Esophagus squamous epithelium (tissue), 5 donors: ENCODE measurements at regions not wholly inside any gene's neighbourhood (a gene's known extent, or its start where the extent isn't known, plus 50 kb on each side); places are given as distances from the start of the nearest gene placed in this dataset.
"Not testable (repeated sequence)": the region's sequence is repeated elsewhere in the genome, so short reads cannot be mapped to it uniquely, and the experiment has no call there.

Experiments used
- DNase-seq: peaks from one replicate; lab custom pipeline; 2025; lab: John Stamatoyannopoulos, UW
- H3K27ac ChIP-seq, 4 donors: fragments of 200-600 bp; sonication (generic); one replicate each; pipeline ENCODE4 v1.5.1; 2016 to 2019; ENCODE audit warnings: mild to moderate bottlenecking in 1 of 4
- H3K27me3 ChIP-seq, 4 donors: fragments of 200-600 bp; sonication (generic); 1 replicate in 3 of 4; 2 replicates in 1 of 4; pipeline versions ENCODE4 v1.5.1 to v1.6.0; 2017 to 2021; ENCODE audit warnings: antibody characterized with exemption in 1 of 4
- H3K36me3 ChIP-seq, 3 donors: fragments of 200-600 bp; sonication (generic); one replicate each; pipeline ENCODE4 v1.5.1; 2016 to 2019
- H3K4me1 ChIP-seq, 3 donors: fragments of 200-600 bp; sonication (generic); one replicate each; pipeline ENCODE4 v1.5.1; 2017 to 2019
- H3K4me3 ChIP-seq, 4 donors: fragments of 200-600 bp; sonication (generic); 1 replicate in 3 of 4; 2 replicates in 1 of 4; pipeline ENCODE4 v1.5.1; 2016 to 2019; ENCODE audit warnings: mild to moderate bottlenecking in 2 of 4, moderate library complexity in 1 of 4
- H3K9me3 ChIP-seq, 3 donors: fragments of 200-600 bp; sonication (generic); one replicate each; pipeline ENCODE4 v1.5.1; 2016 to 2019
- POLR2A ChIP-seq, 4 donors: fragments of 450-650 bp; IDR thresholded peaks; one replicate each; pipeline ENCODE4 v1.6.1; 2017; ENCODE audit warnings: antibody characterized with exemption in 4 of 4, mild to moderate bottlenecking in 4 of 4, moderate library complexity in 3 of 4
- WGBS, 2 donors: methylation state at CpG; one replicate each; pipeline ENCODE4 v1.1.5; 2018; 5-methylcytosine and 5-hydroxymethylcytosine counted together
- intact Hi-C: fragments of 100-400 bp; cut with DNase I; formaldehyde crosslinking; loops from one replicate; pipeline ENCODE4 v1.15.0; 2022
- TF ChIP-seq, protein P1 (sequence below), 6 experiments: fragments of 450-650 bp in 4 of 6; fragments of 200-600 bp in 2 of 6; sonication (generic) in 2 of 6; IDR thresholded peaks; one replicate each; pipeline ENCODE4 v1.5.1; 2016 to 2019; ENCODE audit warnings: antibody characterized with exemption in 6 of 6, mild to moderate bottlenecking in 4 of 6, moderate library complexity in 4 of 6
- donor health status: DM: yes; HTN: yes; CAD: no.

DNA sequence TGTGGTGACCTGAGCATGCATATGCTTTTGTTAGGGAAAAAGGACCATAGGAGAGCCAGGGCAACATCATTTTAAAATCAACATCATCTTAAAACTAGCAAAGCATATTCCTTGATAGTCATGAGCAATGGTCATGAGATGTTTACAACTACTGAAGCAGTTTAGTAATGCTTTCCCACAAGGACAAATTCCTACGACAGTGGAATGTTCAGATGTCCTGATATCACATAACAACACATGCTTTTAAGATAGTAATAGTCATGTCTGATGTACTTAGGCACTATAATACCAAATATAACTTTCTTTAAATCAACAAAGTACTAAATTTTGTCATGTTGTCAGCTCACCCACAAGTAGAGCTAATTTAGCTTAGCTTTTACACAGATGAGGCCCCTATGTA, 370.3 kb downstream of the HTR1B start:
- Histone ChIP-seq H3K36me3 (no peaks in the 10 kb centered on the region), H3K27ac (no peak overlapping the region), H3K27me3 (no peaks in the 10 kb centered on the region), H3K4me1 (no peaks in the 10 kb centered on the region), H3K9me3 (no peaks in the 10 kb centered on the region), H3K4me3 (no peak overlapping the region)
- DNase-seq = no peak
- WGBS, 2 donors = 56 to 74% methylated on average over 1 of the region's 1 CpG
- TF ChIP-seq, protein P1, sequence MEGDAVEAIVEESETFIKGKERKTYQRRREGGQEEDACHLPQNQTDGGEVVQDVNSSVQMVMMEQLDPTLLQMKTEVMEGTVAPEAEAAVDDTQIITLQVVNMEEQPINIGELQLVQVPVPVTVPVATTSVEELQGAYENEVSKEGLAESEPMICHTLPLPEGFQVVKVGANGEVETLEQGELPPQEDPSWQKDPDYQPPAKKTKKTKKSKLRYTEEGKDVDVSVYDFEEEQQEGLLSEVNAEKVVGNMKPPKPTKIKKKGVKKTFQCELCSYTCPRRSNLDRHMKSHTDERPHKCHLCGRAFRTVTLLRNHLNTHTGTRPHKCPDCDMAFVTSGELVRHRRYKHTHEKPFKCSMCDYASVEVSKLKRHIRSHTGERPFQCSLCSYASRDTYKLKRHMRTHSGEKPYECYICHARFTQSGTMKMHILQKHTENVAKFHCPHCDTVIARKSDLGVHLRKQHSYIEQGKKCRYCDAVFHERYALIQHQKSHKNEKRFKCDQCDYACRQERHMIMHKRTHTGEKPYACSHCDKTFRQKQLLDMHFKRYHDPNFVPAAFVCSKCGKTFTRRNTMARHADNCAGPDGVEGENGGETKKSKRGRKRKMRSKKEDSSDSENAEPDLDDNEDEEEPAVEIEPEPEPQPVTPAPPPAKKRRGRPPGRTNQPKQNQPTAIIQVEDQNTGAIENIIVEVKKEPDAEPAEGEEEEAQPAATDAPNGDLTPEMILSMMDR (IDR thresholded peaks at IDR 0.05) = no peak
- TF ChIP-seq POLR2A (IDR thresholded peaks at IDR 0.05) = no peak
- intact Hi-C loops = no loop called here

DNA sequence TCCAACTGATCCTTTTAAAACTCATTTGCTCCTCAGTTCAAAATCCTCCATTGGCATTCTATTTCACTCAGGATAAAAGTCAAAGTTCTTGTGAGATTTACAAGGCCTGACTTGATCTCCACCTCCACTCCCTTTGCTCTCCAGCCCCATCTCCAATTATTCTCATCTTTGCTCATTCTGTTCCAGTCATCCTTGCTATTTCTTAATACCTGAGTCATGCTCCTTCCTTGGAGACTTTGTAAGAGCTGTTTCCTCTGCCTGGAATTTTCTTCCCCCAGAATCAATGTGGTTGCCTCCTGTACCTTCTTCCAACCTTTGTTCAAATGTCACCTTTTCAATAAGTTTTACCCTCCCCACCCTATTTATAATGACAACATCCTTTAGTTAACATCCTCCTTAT, 373.5 kb downstream of the HTR1B start:
- intact Hi-C loops = no loop called here
- DNase-seq = no peak
- no peaks in the 10 kb centered on the region for H3K9me3 ChIP-seq
- H3K4me3 ChIP-seq = no peak overlapping the region
- H3K27ac ChIP-seq = no peak overlapping the region
- no peak for TF ChIP-seq POLR2A (IDR thresholded peaks at IDR 0.05)
- TF ChIP-seq, protein P1 (IDR thresholded peaks at IDR 0.05) = no peak
- H3K4me1 ChIP-seq = no peaks in the 10 kb centered on the region
- no peaks in the 10 kb centered on the region for H3K27me3 ChIP-seq
- no peaks in the 10 kb centered on the region for H3K36me3 ChIP-seq

DNA sequence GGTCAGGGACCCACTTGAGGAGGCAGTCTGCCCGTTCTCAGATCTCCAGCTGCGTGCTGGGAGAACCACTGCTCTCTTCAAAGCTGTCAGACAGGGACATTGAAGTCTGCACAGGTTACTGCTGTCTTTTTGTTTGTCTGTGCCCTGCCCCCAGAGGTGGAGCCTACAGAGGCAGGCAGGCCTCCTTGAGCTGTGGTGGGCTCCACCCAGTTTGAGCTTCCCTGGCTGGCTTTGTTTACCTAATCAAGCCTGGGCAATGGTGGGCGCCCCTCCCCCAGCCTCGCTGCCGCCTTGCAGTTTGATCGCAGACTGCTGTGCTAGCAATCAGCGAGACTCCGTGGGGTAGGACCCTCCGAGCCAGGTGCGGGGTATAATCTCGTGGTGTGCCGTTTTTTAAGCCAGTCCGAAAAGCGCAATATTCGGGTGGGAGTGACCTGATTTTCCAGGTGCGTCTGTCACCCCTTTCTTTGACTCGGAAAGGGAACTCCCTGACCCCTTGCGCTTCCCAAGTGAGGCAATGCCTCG, 375.4 kb downstream of the HTR1B start:
- H3K4me1 ChIP-seq, H3K27ac ChIP-seq, H3K4me3 ChIP-seq, DNase-seq, H3K27me3 ChIP-seq, H3K9me3 ChIP-seq, H3K36me3 ChIP-seq, intact Hi-C loops: not testable (repeated sequence)
- no CpG with 5 or more reads among the region's 19 CpGs for WGBS, 2 donors

DNA sequence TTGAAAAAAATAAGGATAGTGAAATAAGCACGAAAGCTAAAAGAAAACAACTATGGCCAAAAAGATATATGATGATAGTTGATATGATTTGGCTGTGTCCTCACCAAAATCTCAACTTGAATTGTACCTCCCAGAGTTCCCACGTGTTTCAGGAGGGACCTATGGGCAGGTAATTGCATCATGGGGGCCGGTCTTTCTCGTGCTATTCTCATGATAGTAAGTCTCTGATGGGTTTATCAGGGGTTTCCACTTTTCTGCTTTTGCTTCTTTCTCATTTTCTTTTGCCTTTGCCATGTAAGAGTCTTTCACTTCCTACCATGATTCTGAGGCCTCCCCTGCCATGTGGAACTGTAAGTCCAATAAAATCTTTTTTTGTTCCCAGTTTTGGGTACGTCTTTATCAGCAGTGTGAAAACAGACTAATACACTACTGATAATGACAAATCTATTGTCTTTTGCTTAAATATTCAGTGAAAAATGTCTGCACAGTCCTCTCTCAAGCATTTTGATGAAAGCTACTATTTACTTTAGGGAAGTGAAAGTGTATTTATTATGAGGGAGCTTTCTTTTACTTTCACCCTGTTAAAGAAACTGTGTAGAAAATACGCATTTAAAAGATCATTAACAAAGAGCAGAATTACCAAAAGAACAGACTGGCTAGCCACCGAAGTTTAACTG, 389.1 kb downstream of the HTR1B start:
- Histone ChIP-seq H3K4me1 (no peaks in the 10 kb centered on the region), H3K4me3 (no peak overlapping the region), H3K27me3 (no peaks in the 10 kb centered on the region), H3K36me3 (no peaks in the 10 kb centered on the region), H3K27ac (no peak overlapping the region), H3K9me3 (no peaks in the 10 kb centered on the region)
- DNase-seq = no peak
- no peak for TF ChIP-seq POLR2A (IDR thresholded peaks at IDR 0.05)
- TF ChIP-seq, protein P1 (IDR thresholded peaks at IDR 0.05) = no peak
- intact Hi-C loops = no loop called here
- 72 to 73% methylated on average over 7 of the region's 7 CpGs for WGBS, 2 donors

DNA sequence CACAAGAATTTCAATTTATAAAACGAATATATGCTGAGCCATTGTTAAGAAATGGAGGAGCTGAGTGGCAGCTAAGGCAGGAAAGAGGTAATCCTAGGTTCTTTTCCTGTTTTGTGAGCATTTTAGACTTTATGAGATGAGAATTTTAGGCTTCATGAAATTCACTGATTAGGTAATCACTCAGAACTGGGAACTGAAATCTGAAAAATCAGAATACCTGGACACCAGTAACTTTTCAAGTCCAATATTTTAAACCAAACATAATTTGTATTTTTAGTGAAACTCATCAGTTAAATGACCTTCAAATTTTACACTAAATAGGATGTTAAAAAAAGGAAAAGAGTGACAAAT, 389.9 kb downstream of the HTR1B start:
- no peak for DNase-seq
- TF ChIP-seq, protein P1 (IDR thresholded peaks at IDR 0.05) = no peak
- TF ChIP-seq POLR2A (IDR thresholded peaks at IDR 0.05) = no peak
- no peak overlapping the region for H3K27ac ChIP-seq
- no peaks in the 10 kb centered on the region for H3K27me3 ChIP-seq
- H3K36me3 ChIP-seq = no peaks in the 10 kb centered on the region
- H3K4me1 ChIP-seq = no peaks in the 10 kb centered on the region
- 25 to 26% methylated on average over 1 of the region's 1 CpG for WGBS, 2 donors
- no peaks in the 10 kb centered on the region for H3K9me3 ChIP-seq
- H3K4me3 ChIP-seq = no peak overlapping the region
- intact Hi-C loops = no loop called here
